ENCODE measurements at regions not wholly inside any gene's neighbourhood (a gene's known extent, or its start where the extent isn't known, plus 50 kb on each side); places are given as distances from the start of the nearest gene placed in this dataset.

GRCh38 chr10:52609071-52609470 lies 163.5 kb downstream of the MBL2 start:
- H3K4me1 ChIP-seq, result no peaks in the 10 kb centered on the region
- no peaks in the 10 kb centered on the region for H3K36me3 ChIP-seq
- H3K9me3 ChIP-seq, result no peaks in the 10 kb centered on the region
- no peak overlapping the region for H3K27ac ChIP-seq
- intact Hi-C loops (cut with DNase I), result no loop called here
- TF ChIP-seq CTCF (IDR thresholded peaks at IDR 0.05), result no peak
- H3K4me3 ChIP-seq, result no peak overlapping the region
- no peak for DNase-seq (ENCODE audit: low spot score in 2 of 2)
- no peaks in the 10 kb centered on the region for H3K27me3 ChIP-seq

GRCh38 chr10:52609626-52610240 lies 162.9 kb downstream of the MBL2 start:
- no peak overlapping the region for H3K4me3 ChIP-seq
- no peaks in the 10 kb centered on the region for H3K27me3 ChIP-seq
- no peak for DNase-seq (ENCODE audit: low spot score in 2 of 2)
- no peaks in the 10 kb centered on the region for H3K36me3 ChIP-seq
- no peak for TF ChIP-seq CTCF (IDR thresholded peaks at IDR 0.05)
- no peak overlapping the region for H3K27ac ChIP-seq
- no peaks in the 10 kb centered on the region for H3K9me3 ChIP-seq
- intact Hi-C loops (cut with DNase I), result no loop called here
- H3K4me1 ChIP-seq, result no peaks in the 10 kb centered on the region

- no peak for DNase-seq (ENCODE audit: low spot score in 2 of 2)
- H3K9me3 ChIP-seq, result no peaks in the 10 kb centered on the region
- no peaks in the 10 kb centered on the region for H3K4me1 ChIP-seq
- H3K4me3 ChIP-seq, result no peak overlapping the region
- H3K36me3 ChIP-seq, result no peaks in the 10 kb centered on the region
- intact Hi-C loops (cut with DNase I), result no loop called here
- TF ChIP-seq CTCF (IDR thresholded peaks at IDR 0.05), result no peak
- H3K27me3 ChIP-seq, result no peaks in the 10 kb centered on the region
- H3K27ac ChIP-seq, result no peak overlapping the region
Observed at GRCh38 chr10:52615331-52615730, 157.3 kb downstream of the MBL2 start.

- TF ChIP-seq CTCF (IDR thresholded peaks at IDR 0.05), result no peak
- H3K27me3 ChIP-seq, result no peaks in the 10 kb centered on the region
- intact Hi-C loops (cut with DNase I), result no loop called here
- H3K27ac ChIP-seq, result no peak overlapping the region
- no peak for DNase-seq (ENCODE audit: low spot score in 2 of 2)
- no peaks in the 10 kb centered on the region for H3K9me3 ChIP-seq
- no peaks in the 10 kb centered on the region for H3K4me1 ChIP-seq
- H3K36me3 ChIP-seq, result no peaks in the 10 kb centered on the region
- H3K4me3 ChIP-seq, result no peak overlapping the region
Observed at GRCh38 chr10:52615756-52616394, 156.7 kb downstream of the MBL2 start.

- TF ChIP-seq CTCF (IDR thresholded peaks at IDR 0.05), result no peak
- DNase-seq (ENCODE audit: low spot score in 2 of 2), result no peak
- Histone ChIP-seq H3K4me1 (no peaks in the 10 kb centered on the region), H3K9me3 (no peaks in the 10 kb centered on the region), H3K27me3 (no peaks in the 10 kb centered on the region), H3K4me3 (no peak overlapping the region), H3K27ac (no peak overlapping the region), H3K36me3 (no peaks in the 10 kb centered on the region)
- intact Hi-C loops (cut with DNase I), result no loop called here
Observed at GRCh38 chr10:52616395-52616764, 156.2 kb downstream of the MBL2 start.

All from ascending aorta (tissue), 2 donors.